D721Med (cell line): ENCODE measurements at regions not wholly inside any gene's neighbourhood (a gene's known extent, or its start where the extent isn't known, plus 50 kb on each side); places are given as distances from the start of the nearest gene placed in this dataset.

Experiments used
- DNase-seq: peaks from one replicate; pipeline ENCODE4 v3.0.0; 2011; ENCODE audit warnings: low spot score; ENCODE audit not compliant: insufficient read length
- FAIRE-seq: peaks from 2 replicates; lab custom pipeline; 2011; peaks lifted over from hg19 to GRCh38; lab: Jason Lieb, UNC
- TF ChIP-seq, protein P1 (sequence below): IDR thresholded peaks from 2 replicates; pipeline ENCODE4 v1.5.1; 2012; ENCODE audit warnings: mild to moderate bottlenecking, control low read depth; ENCODE audit not compliant: insufficient read depth; ENCODE audit errors: missing control alignments

DNA sequence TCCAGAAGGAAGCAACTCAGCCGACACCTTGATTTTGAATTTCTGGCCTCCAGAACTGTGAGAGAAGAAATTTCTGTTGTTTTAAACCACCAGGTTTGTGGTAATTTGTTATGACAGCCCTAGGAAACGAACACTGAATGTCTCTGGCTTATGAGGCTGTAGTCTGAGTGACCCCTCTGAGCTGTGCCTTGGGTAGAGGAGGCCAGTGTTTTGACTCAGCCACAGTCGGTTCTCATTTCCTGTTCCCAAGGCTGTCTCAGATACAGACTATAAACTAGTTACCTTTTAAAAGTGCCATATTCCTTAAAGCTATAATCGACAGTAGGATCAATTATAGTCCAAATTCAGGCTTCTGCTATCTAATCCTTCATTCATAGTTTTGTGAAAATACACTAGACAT lies 391.2 kb upstream of the MAP3K7 start:
- TF ChIP-seq, protein P1, sequence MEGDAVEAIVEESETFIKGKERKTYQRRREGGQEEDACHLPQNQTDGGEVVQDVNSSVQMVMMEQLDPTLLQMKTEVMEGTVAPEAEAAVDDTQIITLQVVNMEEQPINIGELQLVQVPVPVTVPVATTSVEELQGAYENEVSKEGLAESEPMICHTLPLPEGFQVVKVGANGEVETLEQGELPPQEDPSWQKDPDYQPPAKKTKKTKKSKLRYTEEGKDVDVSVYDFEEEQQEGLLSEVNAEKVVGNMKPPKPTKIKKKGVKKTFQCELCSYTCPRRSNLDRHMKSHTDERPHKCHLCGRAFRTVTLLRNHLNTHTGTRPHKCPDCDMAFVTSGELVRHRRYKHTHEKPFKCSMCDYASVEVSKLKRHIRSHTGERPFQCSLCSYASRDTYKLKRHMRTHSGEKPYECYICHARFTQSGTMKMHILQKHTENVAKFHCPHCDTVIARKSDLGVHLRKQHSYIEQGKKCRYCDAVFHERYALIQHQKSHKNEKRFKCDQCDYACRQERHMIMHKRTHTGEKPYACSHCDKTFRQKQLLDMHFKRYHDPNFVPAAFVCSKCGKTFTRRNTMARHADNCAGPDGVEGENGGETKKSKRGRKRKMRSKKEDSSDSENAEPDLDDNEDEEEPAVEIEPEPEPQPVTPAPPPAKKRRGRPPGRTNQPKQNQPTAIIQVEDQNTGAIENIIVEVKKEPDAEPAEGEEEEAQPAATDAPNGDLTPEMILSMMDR: no peak
- DNase-seq (no peak), FAIRE-seq (no peak)

DNA sequence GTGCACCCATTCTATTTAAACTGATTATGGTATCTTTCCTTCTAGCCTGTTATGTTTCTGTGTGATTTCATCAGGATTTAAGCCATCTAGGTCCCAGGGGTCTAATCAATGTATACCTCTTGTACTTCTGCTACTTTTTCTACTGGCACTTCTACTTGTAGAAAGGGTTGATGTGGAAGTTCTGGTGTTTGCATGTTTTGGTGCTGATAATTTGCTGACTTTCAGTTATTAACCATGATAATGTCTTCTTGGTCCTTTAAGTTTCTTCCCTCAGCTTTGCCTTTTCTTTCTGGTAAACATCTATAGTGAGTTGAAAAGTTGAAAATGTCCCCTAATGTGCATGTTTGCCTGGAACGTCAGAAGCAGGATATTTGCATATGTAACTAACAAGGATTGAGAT lies 390.6 kb upstream of the MAP3K7 start:
- FAIRE-seq (no peak), DNase-seq (no peak)
- TF ChIP-seq, protein P1: no peak

DNA sequence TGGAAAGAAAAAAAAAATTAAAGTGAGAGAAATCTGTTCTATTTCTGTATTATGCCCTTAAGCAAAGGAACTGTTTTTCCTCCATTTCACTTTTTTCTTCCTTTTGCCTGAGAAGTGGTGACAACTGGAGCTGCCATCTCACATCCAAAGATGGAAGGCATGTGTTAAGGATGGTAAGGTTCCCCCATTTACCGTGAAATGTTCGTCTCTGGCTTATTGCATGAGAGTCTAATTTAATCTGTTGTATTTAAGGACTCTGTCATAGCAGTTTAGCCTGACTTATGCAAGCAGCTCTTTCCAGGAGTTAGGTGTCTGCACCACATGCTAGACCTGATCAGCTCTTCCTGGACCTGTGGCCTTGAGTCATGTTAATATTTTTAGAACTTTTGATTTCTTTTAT lies 389.5 kb upstream of the MAP3K7 start:
- TF ChIP-seq, protein P1: no peak
- FAIRE-seq (no peak), DNase-seq (no peak)

DNA sequence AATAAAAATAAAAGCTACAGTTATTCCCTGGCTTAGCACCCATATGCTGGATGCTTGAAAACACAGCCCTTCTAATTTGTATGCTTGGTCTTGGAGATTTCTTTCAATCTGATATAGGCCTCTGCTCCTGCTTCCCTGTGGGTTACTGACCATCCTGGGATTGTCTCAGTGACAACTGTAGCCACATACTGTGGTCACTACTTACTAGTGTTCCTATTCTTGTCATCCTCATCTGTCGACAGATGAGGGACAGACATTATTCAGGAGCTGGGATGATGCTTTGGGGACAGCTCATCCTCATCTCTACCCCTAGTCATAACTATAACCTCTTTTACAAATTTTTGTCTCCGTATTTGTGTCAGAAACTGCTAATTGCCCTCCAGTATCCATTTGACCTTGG lies 388.9 kb upstream of the MAP3K7 start:
- FAIRE-seq: no peak

DNA sequence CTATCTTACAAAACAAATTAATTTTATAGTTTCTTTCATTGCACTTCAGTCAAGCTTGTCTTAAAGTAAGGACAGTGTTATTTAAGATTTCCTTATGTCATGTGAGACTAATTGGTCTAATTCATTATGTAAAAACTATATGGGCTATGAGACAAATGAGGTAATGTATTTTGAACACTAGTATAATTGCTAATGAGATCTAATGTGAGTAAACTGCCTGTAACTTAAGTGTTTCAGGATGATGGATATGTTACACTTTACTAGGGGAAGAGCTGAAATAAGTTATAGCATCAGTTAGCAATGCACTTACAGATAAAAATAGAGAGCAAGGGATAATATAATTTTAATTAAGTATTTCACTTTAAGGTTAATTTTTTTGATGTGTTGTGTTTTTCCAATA lies 386.3 kb upstream of the MAP3K7 start:
- DNase-seq (no peak), FAIRE-seq (no peak)
- TF ChIP-seq, protein P1: no peak

More for the DNA sequence above, 388.9 kb upstream of the MAP3K7 start:
- DNase-seq: no peak
- TF ChIP-seq, protein P1: no peak

DNA sequence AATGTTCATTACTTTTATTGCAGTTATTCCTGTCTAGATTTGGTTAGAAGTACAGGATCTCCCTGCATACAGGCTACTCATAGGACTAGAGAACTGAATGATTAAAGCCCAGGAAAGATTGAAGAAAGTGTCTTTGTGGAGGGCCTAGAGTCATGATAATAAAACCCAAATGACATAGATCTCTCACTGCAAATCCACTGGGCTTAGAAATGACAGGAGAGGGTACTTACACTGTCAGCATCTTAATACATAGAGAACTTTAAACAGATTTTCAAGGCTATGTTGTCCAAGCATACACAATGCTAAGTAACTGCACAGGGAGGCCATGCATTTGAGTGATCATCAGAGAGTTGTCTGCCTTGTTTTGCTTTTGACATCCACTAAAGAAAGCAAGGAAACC lies 383.8 kb upstream of the MAP3K7 start:
- no peak for FAIRE-seq
- TF ChIP-seq, protein P1: no peak
- no peak for DNase-seq

DNA sequence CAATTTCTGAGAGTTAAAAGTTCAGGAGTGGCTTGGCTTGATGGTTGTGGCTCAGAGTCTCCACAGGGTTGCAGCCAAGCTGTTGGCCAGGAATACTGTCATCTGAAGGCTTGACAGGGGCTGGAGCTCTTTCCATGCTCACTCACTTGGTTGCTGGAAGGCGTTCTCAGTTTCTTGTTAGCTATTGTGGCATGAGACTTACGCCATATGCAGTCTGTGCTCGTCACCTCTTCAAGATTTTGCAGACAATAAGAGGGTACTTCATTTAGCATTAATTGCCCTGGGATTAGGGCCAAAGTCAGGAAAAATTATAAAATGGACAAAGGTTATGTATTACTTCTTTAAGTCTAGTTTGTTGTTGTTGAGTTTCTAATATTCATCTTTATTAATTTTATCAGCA lies 380.6 kb upstream of the MAP3K7 start:
- FAIRE-seq: no peak
- no peak for DNase-seq
- TF ChIP-seq, protein P1: no peak
